ENCODE measurements at regions not wholly inside any gene's neighbourhood (a gene's known extent, or its start where the extent isn't known, plus 50 kb on each side); places are given as distances from the start of the nearest gene placed in this dataset.

- no peak overlapping the region for H3K27ac ChIP-seq
- intact Hi-C loops (cut with DNase I), result no loop called here
- H3K27me3 ChIP-seq, result no peaks in the 10 kb centered on the region
- no peaks in the 10 kb centered on the region for H3K36me3 ChIP-seq
- H3K4me3 ChIP-seq, result no peak overlapping the region
- DNase-seq, result no peak
- no peaks in the 10 kb centered on the region for H3K4me1 ChIP-seq
- TF ChIP-seq CTCF (IDR thresholded peaks at IDR 0.05), result no peak
- ATAC-seq, result no peak
- no peaks in the 10 kb centered on the region for H3K9me3 ChIP-seq
Measured at GRCh38 chr3:168579010-168579409, 483.3 kb upstream of the GOLIM4 start.

- Histone ChIP-seq H3K4me3 (no peak overlapping the region), H3K27me3 (no peaks in the 10 kb centered on the region), H3K27ac (no peak overlapping the region), H3K9me3 (no peaks in the 10 kb centered on the region), H3K4me1 (no peaks in the 10 kb centered on the region), H3K36me3 (no peaks in the 10 kb centered on the region)
- no peak for DNase-seq
- TF ChIP-seq CTCF (IDR thresholded peaks at IDR 0.05), result no peak
- intact Hi-C loops (cut with DNase I), result no loop called here
- ATAC-seq, result no peak
Measured at GRCh38 chr3:168575750-168576149, 480.0 kb upstream of the GOLIM4 start.

GRCh38 chr3:168574455-168575158, 478.9 kb upstream of the GOLIM4 start:
- DNase-seq (no peak), ATAC-seq (no peak)
- H3K36me3 ChIP-seq, result no peaks in the 10 kb centered on the region
- H3K27ac ChIP-seq, result no peak overlapping the region
- no peaks in the 10 kb centered on the region for H3K4me1 ChIP-seq
- no peaks in the 10 kb centered on the region for H3K9me3 ChIP-seq
- no peaks in the 10 kb centered on the region for H3K27me3 ChIP-seq
- no peak overlapping the region for H3K4me3 ChIP-seq
- intact Hi-C loops (cut with DNase I), result no loop called here
- no peak for TF ChIP-seq CTCF (IDR thresholded peaks at IDR 0.05)

- no peak for TF ChIP-seq CTCF (IDR thresholded peaks at IDR 0.05)
- intact Hi-C loops (cut with DNase I), result no loop called here
Measured at GRCh38 chr3:168570404-168571155, 474.9 kb upstream of the GOLIM4 start.

GRCh38 chr3:168558728-168559411, 463.1 kb upstream of the GOLIM4 start:
- intact Hi-C loops (cut with DNase I), result no loop called here
- H3K4me1 ChIP-seq, result no peaks in the 10 kb centered on the region
- H3K4me3 ChIP-seq, result no peak overlapping the region
- no peaks in the 10 kb centered on the region for H3K36me3 ChIP-seq
- no peaks in the 10 kb centered on the region for H3K27me3 ChIP-seq
- no peak overlapping the region for H3K27ac ChIP-seq
- H3K9me3 ChIP-seq, result no peaks in the 10 kb centered on the region
- no peak for TF ChIP-seq CTCF (IDR thresholded peaks at IDR 0.05)
- ATAC-seq (no peak), DNase-seq (no peak)

More at GRCh38 chr3:168570404-168571155, 474.9 kb upstream of the GOLIM4 start:
- Histone ChIP-seq H3K4me3 (no peak overlapping the region), H3K9me3 (no peaks in the 10 kb centered on the region), H3K36me3 (no peaks in the 10 kb centered on the region), H3K27ac (no peak overlapping the region), H3K4me1 (no peaks in the 10 kb centered on the region), H3K27me3 (no peaks in the 10 kb centered on the region)
- no peak for DNase-seq
- no peak for ATAC-seq
